ENCODE measurements at regions not wholly inside any gene's neighbourhood (a gene's known extent, or its start where the extent isn't known, plus 50 kb on each side); places are given as distances from the start of the nearest gene placed in this dataset.

DNA sequence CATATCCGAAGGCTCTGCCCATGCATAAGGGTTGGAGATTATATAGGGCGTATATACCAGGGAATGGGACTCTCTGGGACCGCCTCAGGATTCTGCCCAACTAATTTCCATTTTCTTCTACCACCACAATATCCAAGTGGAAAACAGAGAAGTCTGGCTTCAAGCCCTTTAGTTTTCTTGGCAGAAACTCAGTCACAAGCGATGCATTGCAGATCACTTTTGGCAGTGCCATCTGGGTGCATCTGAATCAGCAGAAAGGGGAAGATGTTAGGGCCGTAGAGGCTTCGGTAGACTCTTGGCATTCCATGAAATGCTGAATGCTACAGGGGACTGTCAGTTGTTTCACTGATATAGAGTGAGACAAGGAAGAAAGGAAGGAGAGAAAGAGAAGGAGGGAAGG, 94.1 kb upstream of the FAM9B start:
- no peaks in the 10 kb centered on the region for H3K79me2 ChIP-seq (ENCODE audit: insufficient read depth, low read length)

DNA sequence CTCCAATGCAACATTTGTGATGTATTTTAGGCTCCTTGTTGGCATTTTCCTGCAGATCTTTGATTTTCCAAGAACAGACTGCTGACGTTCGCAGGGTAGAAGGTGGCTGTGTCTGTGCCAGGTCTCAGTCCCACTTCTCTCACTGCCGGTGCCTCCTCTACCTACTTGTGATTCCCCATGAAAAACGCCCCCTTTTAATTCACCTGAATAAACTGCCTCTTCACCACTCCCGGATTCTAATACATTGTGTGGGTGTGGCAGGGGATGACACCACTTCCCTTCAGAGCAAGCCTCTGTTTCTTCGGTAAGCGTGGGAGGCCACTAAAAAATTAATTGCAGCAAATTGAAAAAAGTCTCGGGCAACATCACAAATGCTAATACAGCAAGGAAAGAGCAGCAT, 96.1 kb upstream of the FAM9B start:
- H4K20me1 ChIP-seq (ENCODE audit: insufficient read depth, low read length): no peaks in the 10 kb centered on the region
- H3K4me3 ChIP-seq (ENCODE audit: low read depth in 1 of 2, low read length in 2 of 2): no peak overlapping the region
- no peak overlapping the region for H3K4me2 ChIP-seq (ENCODE audit: insufficient read depth, low read length)
- H3K4me1 ChIP-seq (ENCODE audit: insufficient read depth, low read length): no peaks in the 10 kb centered on the region
- H3K9me3 ChIP-seq (ENCODE audit: insufficient read depth, low read length, severe bottlenecking): no peaks in the 10 kb centered on the region
- no peak overlapping the region for H2AFZ ChIP-seq (ENCODE audit: low read depth, low read length)
- ATAC-seq (ENCODE audit: insufficient read depth, low read depth) (no peak), DNase-seq (no peak)
- H3K79me2 ChIP-seq (ENCODE audit: insufficient read depth, low read length): no peaks in the 10 kb centered on the region
- H3K9ac ChIP-seq (ENCODE audit: low read depth, low read length): no peak overlapping the region
- TF ChIP-seq, protein P1, sequence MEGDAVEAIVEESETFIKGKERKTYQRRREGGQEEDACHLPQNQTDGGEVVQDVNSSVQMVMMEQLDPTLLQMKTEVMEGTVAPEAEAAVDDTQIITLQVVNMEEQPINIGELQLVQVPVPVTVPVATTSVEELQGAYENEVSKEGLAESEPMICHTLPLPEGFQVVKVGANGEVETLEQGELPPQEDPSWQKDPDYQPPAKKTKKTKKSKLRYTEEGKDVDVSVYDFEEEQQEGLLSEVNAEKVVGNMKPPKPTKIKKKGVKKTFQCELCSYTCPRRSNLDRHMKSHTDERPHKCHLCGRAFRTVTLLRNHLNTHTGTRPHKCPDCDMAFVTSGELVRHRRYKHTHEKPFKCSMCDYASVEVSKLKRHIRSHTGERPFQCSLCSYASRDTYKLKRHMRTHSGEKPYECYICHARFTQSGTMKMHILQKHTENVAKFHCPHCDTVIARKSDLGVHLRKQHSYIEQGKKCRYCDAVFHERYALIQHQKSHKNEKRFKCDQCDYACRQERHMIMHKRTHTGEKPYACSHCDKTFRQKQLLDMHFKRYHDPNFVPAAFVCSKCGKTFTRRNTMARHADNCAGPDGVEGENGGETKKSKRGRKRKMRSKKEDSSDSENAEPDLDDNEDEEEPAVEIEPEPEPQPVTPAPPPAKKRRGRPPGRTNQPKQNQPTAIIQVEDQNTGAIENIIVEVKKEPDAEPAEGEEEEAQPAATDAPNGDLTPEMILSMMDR (IDR thresholded peaks at IDR 0.05; ENCODE audit: borderline replicate concordance, extremely low read depth, low read length, poor library complexity, severe bottlenecking): no peak
- TF ChIP-seq EZH2 (IDR thresholded peaks at IDR 0.05; ENCODE audit: borderline replicate concordance, low read depth, low read length, severe bottlenecking): no peak
- H3K27me3 ChIP-seq (ENCODE audit: insufficient read depth, low read length, poor library complexity): no peaks in the 10 kb centered on the region
- no peaks in the 10 kb centered on the region for H3K36me3 ChIP-seq (ENCODE audit: insufficient read depth, low read length)
- H3K27ac ChIP-seq (ENCODE audit: low read length): no peak overlapping the region

More for the DNA sequence above, 94.1 kb upstream of the FAM9B start:
- H4K20me1 ChIP-seq (ENCODE audit: insufficient read depth, low read length): no peaks in the 10 kb centered on the region
- no peak for DNase-seq
- H3K4me1 ChIP-seq (ENCODE audit: insufficient read depth, low read length): no peaks in the 10 kb centered on the region
- H3K36me3 ChIP-seq (ENCODE audit: insufficient read depth, low read length): no peaks in the 10 kb centered on the region
- H3K27ac ChIP-seq (ENCODE audit: low read length): no peak overlapping the region
- H2AFZ ChIP-seq (ENCODE audit: low read depth, low read length): no peak overlapping the region
- H3K9me3 ChIP-seq (ENCODE audit: insufficient read depth, low read length, severe bottlenecking): no peaks in the 10 kb centered on the region
- no peak overlapping the region for H3K4me2 ChIP-seq (ENCODE audit: insufficient read depth, low read length)
- no peak for ATAC-seq (ENCODE audit: insufficient read depth, low read depth)
- H3K9ac ChIP-seq (ENCODE audit: low read depth, low read length): no peak overlapping the region
- H3K4me3 ChIP-seq (ENCODE audit: low read depth in 1 of 2, low read length in 2 of 2): no peak overlapping the region
- no peak for TF ChIP-seq EZH2 (IDR thresholded peaks at IDR 0.05; ENCODE audit: borderline replicate concordance, low read depth, low read length, severe bottlenecking)
- TF ChIP-seq, protein P1 (IDR thresholded peaks at IDR 0.05; ENCODE audit: borderline replicate concordance, extremely low read depth, low read length, poor library complexity, severe bottlenecking): no peak
- H3K27me3 ChIP-seq (ENCODE audit: insufficient read depth, low read length, poor library complexity): no peaks in the 10 kb centered on the region

DNA sequence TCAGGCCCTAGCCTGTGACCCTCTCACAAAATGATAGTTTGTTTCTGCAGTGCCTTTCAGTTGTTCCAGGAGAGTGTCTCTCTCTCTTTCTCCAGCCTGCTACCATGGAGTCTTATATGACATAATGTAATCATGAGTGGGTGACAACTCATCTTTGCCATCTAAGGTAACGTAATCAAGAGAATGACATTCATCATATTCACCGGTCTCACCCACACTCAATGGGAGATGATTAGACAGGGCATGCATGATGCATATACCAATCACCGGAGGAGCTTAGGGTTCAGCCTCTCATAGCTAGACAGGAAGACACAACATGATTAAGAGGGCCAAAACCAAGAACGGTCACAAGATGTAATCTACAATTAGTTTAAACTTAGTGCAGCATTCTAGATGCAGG, 97.1 kb upstream of the FAM9B start:
- DNase-seq: no peak
- H3K4me2 ChIP-seq (ENCODE audit: insufficient read depth, low read length): no peak overlapping the region
- no peak for TF ChIP-seq EZH2 (IDR thresholded peaks at IDR 0.05; ENCODE audit: borderline replicate concordance, low read depth, low read length, severe bottlenecking)
- TF ChIP-seq, protein P1 (IDR thresholded peaks at IDR 0.05; ENCODE audit: borderline replicate concordance, extremely low read depth, low read length, poor library complexity, severe bottlenecking): no peak
- H3K4me1 ChIP-seq (ENCODE audit: insufficient read depth, low read length): no peaks in the 10 kb centered on the region
- no peaks in the 10 kb centered on the region for H3K79me2 ChIP-seq (ENCODE audit: insufficient read depth, low read length)
- H3K27me3 ChIP-seq (ENCODE audit: insufficient read depth, low read length, poor library complexity): no peaks in the 10 kb centered on the region
- ATAC-seq (ENCODE audit: insufficient read depth, low read depth): no peak
- no peak overlapping the region for H3K9ac ChIP-seq (ENCODE audit: low read depth, low read length)
- no peak overlapping the region for H3K27ac ChIP-seq (ENCODE audit: low read length)
- no peak overlapping the region for H3K4me3 ChIP-seq (ENCODE audit: low read depth in 1 of 2, low read length in 2 of 2)
- no peaks in the 10 kb centered on the region for H3K36me3 ChIP-seq (ENCODE audit: insufficient read depth, low read length)
- no peaks in the 10 kb centered on the region for H4K20me1 ChIP-seq (ENCODE audit: insufficient read depth, low read length)
- H2AFZ ChIP-seq (ENCODE audit: low read depth, low read length): no peak overlapping the region
- H3K9me3 ChIP-seq (ENCODE audit: insufficient read depth, low read length, severe bottlenecking): no peaks in the 10 kb centered on the region
